ENCODE measurements at regions not wholly inside any gene's neighbourhood (a gene's known extent, or its start where the extent isn't known, plus 50 kb on each side); places are given as distances from the start of the nearest gene placed in this dataset.

- FAIRE-seq (no peak), DNase-seq (ENCODE audit: insufficient read length, low spot score) (no peak)
- TF ChIP-seq POU2F2 (IDR thresholded peaks at IDR 0.05; ENCODE audit: low read depth, low read length) (no peak), TAF1 (IDR thresholded peaks at IDR 0.05; ENCODE audit: low read depth, low read length) (no peak), PAX5 (IDR thresholded peaks at IDR 0.05; ENCODE audit: insufficient read depth, low read length, severe bottlenecking) (no peak), SPI1 (IDR thresholded peaks at IDR 0.05; ENCODE audit: low read depth, low read length) (no peak), POLR2A (IDR thresholded peaks at IDR 0.05; ENCODE audit: low read depth, low read length) (no peak), POLR2AphosphoS5 (IDR thresholded peaks at IDR 0.05; ENCODE audit: low read depth, low read length) (no peak)
Observed at GRCh38 chr2:23221901-23222300, 163.1 kb upstream of the KLHL29 start.

GRCh38 chr2:23230885-23231284 is 154.1 kb upstream of the KLHL29 start:
- no peak for FAIRE-seq

GRCh38 chr2:23231865-23232264 is 153.1 kb upstream of the KLHL29 start:
- no peak for TF ChIP-seq PAX5 (IDR thresholded peaks at IDR 0.05; ENCODE audit: insufficient read depth, low read length, severe bottlenecking)
- FAIRE-seq (no peak), DNase-seq (ENCODE audit: insufficient read length, low spot score) (no peak)

More at GRCh38 chr2:23230885-23231284, 154.1 kb upstream of the KLHL29 start:
- TF ChIP-seq PAX5 (IDR thresholded peaks at IDR 0.05; ENCODE audit: insufficient read depth, low read length, severe bottlenecking) (no peak), POLR2AphosphoS5 (IDR thresholded peaks at IDR 0.05; ENCODE audit: low read depth, low read length) (no peak), TAF1 (IDR thresholded peaks at IDR 0.05; ENCODE audit: low read depth, low read length) (no peak), POU2F2 (IDR thresholded peaks at IDR 0.05; ENCODE audit: low read depth, low read length) (no peak), SPI1 (IDR thresholded peaks at IDR 0.05; ENCODE audit: low read depth, low read length) (no peak), POLR2A (IDR thresholded peaks at IDR 0.05; ENCODE audit: low read depth, low read length) (no peak)
- no peak for DNase-seq (ENCODE audit: insufficient read length, low spot score)

GRCh38 chr2:23235292-23235691 is 149.7 kb upstream of the KLHL29 start:
- DNase-seq (ENCODE audit: insufficient read length, low spot score) = no peak
- FAIRE-seq = no peak
- no peak for TF ChIP-seq TAF1 (IDR thresholded peaks at IDR 0.05; ENCODE audit: low read depth, low read length)
- no peak for TF ChIP-seq POLR2A (IDR thresholded peaks at IDR 0.05; ENCODE audit: low read depth, low read length)
- TF ChIP-seq POLR2AphosphoS5 (IDR thresholded peaks at IDR 0.05; ENCODE audit: low read depth, low read length) = no peak
- no peak for TF ChIP-seq POU2F2 (IDR thresholded peaks at IDR 0.05; ENCODE audit: low read depth, low read length)

GRCh38 chr2:23235736-23236135 is 149.2 kb upstream of the KLHL29 start:
- no peak for FAIRE-seq
- no peak for TF ChIP-seq POU2F2 (IDR thresholded peaks at IDR 0.05; ENCODE audit: low read depth, low read length)
- no peak for TF ChIP-seq POLR2A (IDR thresholded peaks at IDR 0.05; ENCODE audit: low read depth, low read length)
- no peak for TF ChIP-seq SPI1 (IDR thresholded peaks at IDR 0.05; ENCODE audit: low read depth, low read length)
- no peak for TF ChIP-seq POLR2AphosphoS5 (IDR thresholded peaks at IDR 0.05; ENCODE audit: low read depth, low read length)
- TF ChIP-seq TAF1 (IDR thresholded peaks at IDR 0.05; ENCODE audit: low read depth, low read length) = no peak
- TF ChIP-seq PAX5 (IDR thresholded peaks at IDR 0.05; ENCODE audit: insufficient read depth, low read length, severe bottlenecking) = no peak

GRCh38 chr2:23237147-23237546 is 147.8 kb upstream of the KLHL29 start:
- FAIRE-seq (no peak), DNase-seq (ENCODE audit: insufficient read length, low spot score) (no peak)
- TF ChIP-seq POLR2AphosphoS5 (IDR thresholded peaks at IDR 0.05; ENCODE audit: low read depth, low read length) (no peak), SPI1 (IDR thresholded peaks at IDR 0.05; ENCODE audit: low read depth, low read length) (no peak), POLR2A (IDR thresholded peaks at IDR 0.05; ENCODE audit: low read depth, low read length) (no peak), PAX5 (IDR thresholded peaks at IDR 0.05; ENCODE audit: insufficient read depth, low read length, severe bottlenecking) (no peak), TAF1 (IDR thresholded peaks at IDR 0.05; ENCODE audit: low read depth, low read length) (no peak), POU2F2 (IDR thresholded peaks at IDR 0.05; ENCODE audit: low read depth, low read length) (no peak)

More at GRCh38 chr2:23235736-23236135, 149.2 kb upstream of the KLHL29 start:
- no peak for DNase-seq (ENCODE audit: insufficient read length, low spot score)

GRCh38 chr2:23238011-23238657 is 146.8 kb upstream of the KLHL29 start:
- FAIRE-seq (no peak), DNase-seq (ENCODE audit: insufficient read length, low spot score) (no peak)
- no peak for TF ChIP-seq POLR2A (IDR thresholded peaks at IDR 0.05; ENCODE audit: low read depth, low read length)

- no peak for FAIRE-seq
- DNase-seq (ENCODE audit: insufficient read length, low spot score) = no peak
- TF ChIP-seq TAF1 (IDR thresholded peaks at IDR 0.05; ENCODE audit: low read depth, low read length) (no peak), POLR2A (IDR thresholded peaks at IDR 0.05; ENCODE audit: low read depth, low read length) (no peak), POU2F2 (IDR thresholded peaks at IDR 0.05; ENCODE audit: low read depth, low read length) (no peak), POLR2AphosphoS5 (IDR thresholded peaks at IDR 0.05; ENCODE audit: low read depth, low read length) (no peak), PAX5 (IDR thresholded peaks at IDR 0.05; ENCODE audit: insufficient read depth, low read length, severe bottlenecking) (no peak), SPI1 (IDR thresholded peaks at IDR 0.05; ENCODE audit: low read depth, low read length) (no peak)
Observed at GRCh38 chr2:23239374-23239773, 145.6 kb upstream of the KLHL29 start.

- TF ChIP-seq POLR2AphosphoS5 (IDR thresholded peaks at IDR 0.05; ENCODE audit: low read depth, low read length) (no peak), POLR2A (IDR thresholded peaks at IDR 0.05; ENCODE audit: low read depth, low read length) (no peak)
- DNase-seq (ENCODE audit: insufficient read length, low spot score) = no peak
- no peak for FAIRE-seq
Observed at GRCh38 chr2:23241121-23241520, 143.9 kb upstream of the KLHL29 start.

GRCh38 chr2:23241611-23242245 is 143.3 kb upstream of the KLHL29 start:
- DNase-seq (ENCODE audit: insufficient read length, low spot score) = no peak
- no peak for TF ChIP-seq TAF1 (IDR thresholded peaks at IDR 0.05; ENCODE audit: low read depth, low read length)
- TF ChIP-seq POLR2AphosphoS5 (IDR thresholded peaks at IDR 0.05; ENCODE audit: low read depth, low read length) = no peak
- TF ChIP-seq PAX5 (IDR thresholded peaks at IDR 0.05; ENCODE audit: insufficient read depth, low read length, severe bottlenecking) = no peak
- no peak for TF ChIP-seq POLR2A (IDR thresholded peaks at IDR 0.05; ENCODE audit: low read depth, low read length)
- TF ChIP-seq SPI1 (IDR thresholded peaks at IDR 0.05; ENCODE audit: low read depth, low read length) = no peak
- no peak for TF ChIP-seq POU2F2 (IDR thresholded peaks at IDR 0.05; ENCODE audit: low read depth, low read length)

More at GRCh38 chr2:23241611-23242245, 143.3 kb upstream of the KLHL29 start:
- FAIRE-seq = no peak
